ENCODE measurements at regions not wholly inside any gene's neighbourhood (a gene's known extent, or its start where the extent isn't known, plus 50 kb on each side); places are given as distances from the start of the nearest gene placed in this dataset.

GRCh38 chr17:69732272-69732918 is 317.9 kb downstream of the MAP2K6 start:
- H2BK120ac ChIP-seq (ENCODE audit: insufficient read depth, low read length, poor library complexity), result no peak overlapping the region
- no peak overlapping the region for H3K14ac ChIP-seq (ENCODE audit: low read length)
- no peak overlapping the region for H2BK12ac ChIP-seq (ENCODE audit: low read length)
- no peak overlapping the region for H3K23ac ChIP-seq (ENCODE audit: low read length)
- H4K8ac ChIP-seq (ENCODE audit: low read depth, low read length), result no peak overlapping the region
- H4K12ac ChIP-seq (ENCODE audit: low read depth, low read length), result no peak overlapping the region
- no peaks in the 10 kb centered on the region for H3K79me2 ChIP-seq (ENCODE audit: control insufficient read depth, insufficient read depth, low read length, poor library complexity)
- H3K9me3 ChIP-seq (ENCODE audit: insufficient read depth, low read depth, low read length), result no peaks in the 10 kb centered on the region
- no peak overlapping the region for H3K18ac ChIP-seq (ENCODE audit: low read length)
- H3K9ac ChIP-seq (ENCODE audit: low read length), result no peak overlapping the region
- no peak overlapping the region for H3K27ac ChIP-seq (ENCODE audit: low read depth, low read length)
- DNase-seq, result no peak
- H4K91ac ChIP-seq (ENCODE audit: low read depth, low read length), result no peak overlapping the region
- peaks cover 0 to 3% of the 10 kb centered on the region in 2 experiments for H3K4me1 ChIP-seq (ENCODE audit: control insufficient read depth in 1 of 2, insufficient read depth in 2 of 2, low read length in 2 of 2)
- H3K79me1 ChIP-seq (ENCODE audit: low read length), result no peaks in the 10 kb centered on the region
- no peak overlapping the region for H3K4me3 ChIP-seq (ENCODE audit: low read depth, low read length)
- H3K4ac ChIP-seq (ENCODE audit: low read depth, low read length), result no peak overlapping the region
- no peak overlapping the region for H2AFZ ChIP-seq (ENCODE audit: insufficient read depth, low read length, poor library complexity)
- no peaks in the 10 kb centered on the region for H3K27me3 ChIP-seq (ENCODE audit: insufficient read depth, low read length)
- no peak overlapping the region for H3K4me2 ChIP-seq (ENCODE audit: low read length)
- WGBS (ENCODE audit: extremely low coverage, insufficient coverage, insufficient read length), result no CpG with 5 or more reads among the region's 3 CpGs
- H2BK5ac ChIP-seq (ENCODE audit: low read depth, low read length, poor library complexity), result no peak overlapping the region
- no peak overlapping the region for H2AK5ac ChIP-seq (ENCODE audit: low read length)
- H3K36me3 ChIP-seq (ENCODE audit: control insufficient read depth in 1 of 2, insufficient read depth in 2 of 2, low read length in 2 of 2), result no peaks in the 10 kb centered on the region

DNA sequence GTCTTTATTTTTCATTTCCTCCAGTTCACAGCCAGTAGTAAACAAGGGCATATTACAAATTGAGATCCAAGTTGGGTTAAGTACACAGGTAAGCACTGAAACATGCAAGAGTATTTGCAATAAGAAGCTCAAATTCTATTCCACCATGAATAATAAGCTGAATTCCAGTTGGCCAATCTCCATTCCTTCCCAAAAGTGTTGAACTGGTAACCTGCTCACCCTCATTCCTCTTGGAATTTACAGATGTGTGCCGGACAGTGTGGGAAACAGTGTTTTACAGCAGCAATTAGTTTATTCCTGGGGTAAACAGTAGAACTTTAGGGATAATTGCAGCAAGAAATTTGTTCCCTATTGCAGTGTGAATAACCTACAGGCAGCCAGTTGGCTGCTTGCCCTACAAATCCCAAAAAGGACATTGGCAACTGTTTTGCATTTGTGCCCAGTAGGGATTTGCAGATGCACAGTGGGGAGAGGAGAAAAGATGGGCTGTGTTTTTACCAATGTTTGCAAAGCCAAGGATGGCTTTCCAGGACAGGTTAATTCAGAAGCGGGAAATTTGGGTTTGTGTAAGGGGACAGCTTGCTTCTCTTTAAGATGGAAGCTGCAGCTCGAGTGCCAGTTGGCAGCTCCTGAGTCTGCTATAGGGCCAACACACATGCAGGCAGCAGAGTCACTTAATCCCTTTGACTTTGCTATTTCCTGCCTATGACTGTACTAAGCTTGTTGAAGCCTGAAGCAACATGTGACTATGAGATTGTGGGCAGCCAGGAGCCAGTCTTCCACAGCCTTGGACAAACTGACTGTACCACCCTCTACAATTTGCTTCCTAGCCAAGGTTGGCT is 318.9 kb downstream of the MAP2K6 start:
- no peak overlapping the region for H3K18ac ChIP-seq (ENCODE audit: low read length)
- H4K8ac ChIP-seq (ENCODE audit: low read depth, low read length), result no peak overlapping the region
- no peaks in the 10 kb centered on the region for H3K36me3 ChIP-seq (ENCODE audit: control insufficient read depth in 1 of 2, insufficient read depth in 2 of 2, low read length in 2 of 2)
- no peak overlapping the region for H3K14ac ChIP-seq (ENCODE audit: low read length)
- no peaks in the 10 kb centered on the region for H3K27me3 ChIP-seq (ENCODE audit: insufficient read depth, low read length)
- no CpG with 5 or more reads among the region's 3 CpGs for WGBS (ENCODE audit: extremely low coverage, insufficient coverage, insufficient read length)
- no peaks in the 10 kb centered on the region for H3K79me1 ChIP-seq (ENCODE audit: low read length)
- H3K9ac ChIP-seq (ENCODE audit: low read length), result no peak overlapping the region
- peak; percentile 63 to 90 for DNase-seq
- H3K27ac ChIP-seq (ENCODE audit: low read depth, low read length), result no peak overlapping the region
- H3K4ac ChIP-seq (ENCODE audit: low read depth, low read length), result no peak overlapping the region
- no peak overlapping the region for H4K12ac ChIP-seq (ENCODE audit: low read depth, low read length)
- peaks cover 0 to 3% of the 10 kb centered on the region in 2 experiments for H3K4me1 ChIP-seq (ENCODE audit: control insufficient read depth in 1 of 2, insufficient read depth in 2 of 2, low read length in 2 of 2)
- H3K23ac ChIP-seq (ENCODE audit: low read length), result no peak overlapping the region
- H2BK12ac ChIP-seq (ENCODE audit: low read length), result no peak overlapping the region
- H2BK5ac ChIP-seq (ENCODE audit: low read depth, low read length, poor library complexity), result no peak overlapping the region
- no peak overlapping the region for H2BK120ac ChIP-seq (ENCODE audit: insufficient read depth, low read length, poor library complexity)
- no peak overlapping the region for H2AFZ ChIP-seq (ENCODE audit: insufficient read depth, low read length, poor library complexity)
- H4K91ac ChIP-seq (ENCODE audit: low read depth, low read length), result no peak overlapping the region
- no peaks in the 10 kb centered on the region for H3K9me3 ChIP-seq (ENCODE audit: insufficient read depth, low read depth, low read length)
- no peak overlapping the region for H2AK5ac ChIP-seq (ENCODE audit: low read length)
- no peak overlapping the region for H3K4me2 ChIP-seq (ENCODE audit: low read length)
- no peak overlapping the region for H3K4me3 ChIP-seq (ENCODE audit: low read depth, low read length)
- H3K79me2 ChIP-seq (ENCODE audit: control insufficient read depth, insufficient read depth, low read length, poor library complexity), result no peaks in the 10 kb centered on the region

DNA sequence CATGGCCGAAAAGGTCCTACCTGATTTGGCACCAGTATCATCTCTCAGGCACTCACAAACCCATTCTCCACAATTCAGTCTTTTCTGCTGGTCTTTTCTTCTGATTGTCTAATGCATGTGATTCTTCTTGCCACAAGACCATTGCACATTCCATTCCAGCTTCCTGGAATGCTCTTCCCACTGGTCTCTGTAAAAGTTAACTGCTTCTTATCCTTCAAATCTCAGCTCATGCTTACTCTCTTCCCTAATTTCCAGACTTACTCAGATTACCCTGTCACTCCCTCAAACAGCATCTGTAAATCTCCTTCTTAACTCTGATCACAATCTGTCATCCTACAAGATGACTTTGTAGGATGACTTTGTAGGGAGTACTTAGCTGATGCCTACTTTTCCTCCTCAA is 320.2 kb downstream of the MAP2K6 start:
- Histone ChIP-seq H4K12ac (ENCODE audit: low read depth, low read length) (no peak overlapping the region), H3K23ac (ENCODE audit: low read length) (no peak overlapping the region), H3K27ac (ENCODE audit: low read depth, low read length) (no peak overlapping the region), H4K91ac (ENCODE audit: low read depth, low read length) (no peak overlapping the region), H3K14ac (ENCODE audit: low read length) (no peak overlapping the region), H2BK12ac (ENCODE audit: low read length) (no peak overlapping the region), H3K79me2 (ENCODE audit: control insufficient read depth, insufficient read depth, low read length, poor library complexity) (no peaks in the 10 kb centered on the region), H3K4me3 (ENCODE audit: low read depth, low read length) (no peak overlapping the region), H3K4ac (ENCODE audit: low read depth, low read length) (no peak overlapping the region), H3K9ac (ENCODE audit: low read length) (no peak overlapping the region), H2AK5ac (ENCODE audit: low read length) (no peak overlapping the region), H4K8ac (ENCODE audit: low read depth, low read length) (no peak overlapping the region), H2BK120ac (ENCODE audit: insufficient read depth, low read length, poor library complexity) (no peak overlapping the region), H3K79me1 (ENCODE audit: low read length) (no peaks in the 10 kb centered on the region), H3K27me3 (ENCODE audit: insufficient read depth, low read length) (no peaks in the 10 kb centered on the region), H2BK5ac (ENCODE audit: low read depth, low read length, poor library complexity) (no peak overlapping the region), H2AFZ (ENCODE audit: insufficient read depth, low read length, poor library complexity) (no peak overlapping the region), H3K4me1 (ENCODE audit: control insufficient read depth in 1 of 2, insufficient read depth in 2 of 2, low read length in 2 of 2) (peaks cover 0 to 3% of the 10 kb centered on the region in 2 experiments), H3K18ac (ENCODE audit: low read length) (no peak overlapping the region), H3K36me3 (ENCODE audit: control insufficient read depth in 1 of 2, insufficient read depth in 2 of 2, low read length in 2 of 2) (no peaks in the 10 kb centered on the region), H3K4me2 (ENCODE audit: low read length) (no peak overlapping the region), H3K9me3 (ENCODE audit: insufficient read depth, low read depth, low read length) (no peaks in the 10 kb centered on the region)
- no CpG with 5 or more reads among the region's 1 CpG for WGBS (ENCODE audit: extremely low coverage, insufficient coverage, insufficient read length)
- peak; percentile 21 to 61 for DNase-seq

GRCh38 chr17:69735285-69735684 is 320.8 kb downstream of the MAP2K6 start:
- Histone ChIP-seq H2BK120ac (ENCODE audit: insufficient read depth, low read length, poor library complexity) (no peak overlapping the region), H3K18ac (ENCODE audit: low read length) (no peak overlapping the region), H3K4me2 (ENCODE audit: low read length) (no peak overlapping the region), H3K4me1 (ENCODE audit: control insufficient read depth in 1 of 2, insufficient read depth in 2 of 2, low read length in 2 of 2) (peaks cover 0 to 3% of the 10 kb centered on the region in 2 experiments), H4K91ac (ENCODE audit: low read depth, low read length) (no peak overlapping the region), H3K23ac (ENCODE audit: low read length) (no peak overlapping the region), H4K8ac (ENCODE audit: low read depth, low read length) (no peak overlapping the region), H4K12ac (ENCODE audit: low read depth, low read length) (no peak overlapping the region), H3K14ac (ENCODE audit: low read length) (no peak overlapping the region), H3K4me3 (ENCODE audit: low read depth, low read length) (no peak overlapping the region), H2AK5ac (ENCODE audit: low read length) (no peak overlapping the region), H2BK5ac (ENCODE audit: low read depth, low read length, poor library complexity) (no peak overlapping the region), H3K27me3 (ENCODE audit: insufficient read depth, low read length) (no peaks in the 10 kb centered on the region), H2AFZ (ENCODE audit: insufficient read depth, low read length, poor library complexity) (no peak overlapping the region), H3K27ac (ENCODE audit: low read depth, low read length) (no peak overlapping the region), H3K79me2 (ENCODE audit: control insufficient read depth, insufficient read depth, low read length, poor library complexity) (no peaks in the 10 kb centered on the region), H3K9me3 (ENCODE audit: insufficient read depth, low read depth, low read length) (no peaks in the 10 kb centered on the region), H2BK12ac (ENCODE audit: low read length) (no peak overlapping the region), H3K79me1 (ENCODE audit: low read length) (no peaks in the 10 kb centered on the region), H3K36me3 (ENCODE audit: control insufficient read depth in 1 of 2, insufficient read depth in 2 of 2, low read length in 2 of 2) (no peaks in the 10 kb centered on the region), H3K9ac (ENCODE audit: low read length) (no peak overlapping the region), H3K4ac (ENCODE audit: low read depth, low read length) (no peak overlapping the region)
- no peak for DNase-seq
- no CpG with 5 or more reads among the region's 2 CpGs for WGBS (ENCODE audit: extremely low coverage, insufficient coverage, insufficient read length)
